ENCODE measurements at regions not wholly inside any gene's neighbourhood (a gene's known extent, or its start where the extent isn't known, plus 50 kb on each side); places are given as distances from the start of the nearest gene placed in this dataset.

- H3K9ac ChIP-seq (ENCODE audit: low read length) = peak overlapping the region; percentile 70
- H3K4me1 ChIP-seq (ENCODE audit: control insufficient read depth, insufficient read depth, low read length) = peaks cover 16% of the 10 kb centered on the region
- no peaks in the 10 kb centered on the region for H3K36me3 ChIP-seq (ENCODE audit: control insufficient read depth, insufficient read depth, low read length, severe bottlenecking)
- H3K27me3 ChIP-seq (replicated peaks; ENCODE audit: control insufficient read depth, insufficient read depth, low read length) = peaks cover 38% of the 10 kb centered on the region
- DNase-seq (ENCODE audit: low read depth) = peak; percentile 85
- peak overlapping the region; percentile 82 for H3K4me3 ChIP-seq (ENCODE audit: low read length)
- no peaks in the 10 kb centered on the region for H3K9me3 ChIP-seq (ENCODE audit: control insufficient read depth, low read length)
Observed at GRCh38 chr17:77887464-77888241, 70.8 kb upstream of the TNRC6C start.

DNA sequence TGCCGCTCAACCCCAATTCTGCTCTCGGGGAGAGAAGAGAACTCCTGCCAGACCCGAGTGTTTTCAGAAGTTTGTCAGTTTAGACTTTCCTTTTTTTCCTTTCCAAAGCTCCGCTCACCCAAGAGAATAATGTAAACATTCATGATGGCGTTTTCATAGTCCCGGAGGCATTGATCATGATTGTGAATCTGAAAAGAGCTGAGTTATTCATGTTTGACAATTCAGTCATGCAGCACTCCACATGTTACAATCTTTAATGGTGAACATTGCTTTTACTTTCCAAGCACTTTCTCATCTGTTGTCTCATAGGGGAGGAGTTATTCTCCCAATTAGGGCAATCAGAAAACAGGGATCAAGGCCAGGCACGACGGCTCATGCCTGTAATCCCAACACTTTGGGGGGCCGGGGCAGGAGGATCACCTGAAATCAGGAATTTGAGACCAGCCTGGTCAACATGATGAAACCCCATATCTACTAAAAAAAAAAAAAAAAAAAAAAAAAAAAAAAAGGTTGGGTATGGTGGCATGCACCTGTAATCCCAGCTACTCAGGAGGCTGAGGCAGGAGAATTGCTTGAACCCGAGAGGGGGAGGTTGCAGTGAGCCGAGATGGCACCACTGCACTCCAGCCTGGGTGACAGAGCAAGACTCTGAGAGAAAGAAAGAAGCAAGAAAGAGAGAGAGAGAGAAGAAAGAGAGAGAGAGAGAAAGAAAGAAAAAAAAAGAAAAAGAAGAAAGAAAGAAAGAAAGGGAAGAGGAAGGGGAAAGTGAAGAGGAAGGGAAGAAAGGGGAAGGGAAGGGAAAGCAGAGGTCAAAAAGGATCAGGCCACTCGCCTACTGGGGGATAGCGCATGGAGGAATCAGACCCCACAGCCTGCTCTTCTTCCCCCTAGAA, 70.0 kb upstream of the TNRC6C start:
- no peaks in the 10 kb centered on the region for H3K9me3 ChIP-seq (ENCODE audit: control insufficient read depth, low read length)
- no peak for DNase-seq (ENCODE audit: low read depth)
- peak overlapping the region; percentile 82 for H3K4me3 ChIP-seq (ENCODE audit: low read length)
- H3K36me3 ChIP-seq (ENCODE audit: control insufficient read depth, insufficient read depth, low read length, severe bottlenecking) = no peaks in the 10 kb centered on the region
- peak overlapping the region; percentile 70 for H3K9ac ChIP-seq (ENCODE audit: low read length)
- peaks cover 13% of the 10 kb centered on the region for H3K4me1 ChIP-seq (ENCODE audit: control insufficient read depth, insufficient read depth, low read length)
- H3K27me3 ChIP-seq (replicated peaks; ENCODE audit: control insufficient read depth, insufficient read depth, low read length) = peaks cover 45% of the 10 kb centered on the region

DNA sequence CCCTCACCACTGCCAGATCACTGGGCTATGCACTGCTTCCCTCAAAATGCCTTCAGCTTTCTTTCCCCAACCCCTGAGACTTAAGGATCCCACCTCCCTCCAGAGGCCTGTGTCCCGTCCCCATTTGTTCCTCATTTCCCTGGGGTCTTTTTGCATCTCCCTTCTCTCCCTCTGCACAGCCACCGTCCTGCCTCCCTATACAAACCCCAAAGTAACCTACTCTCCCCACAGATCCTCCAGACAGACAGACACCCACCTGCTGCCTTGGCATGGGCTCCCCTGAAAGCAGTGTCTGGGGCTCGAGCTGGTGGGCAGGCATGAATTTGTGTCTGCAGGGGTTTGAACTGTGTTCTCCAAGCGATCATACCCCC, 69.4 kb upstream of the TNRC6C start:
- Histone ChIP-seq H3K9me3 (ENCODE audit: control insufficient read depth, low read length) (no peaks in the 10 kb centered on the region), H3K36me3 (ENCODE audit: control insufficient read depth, insufficient read depth, low read length, severe bottlenecking) (no peaks in the 10 kb centered on the region), H3K27me3 (replicated peaks; ENCODE audit: control insufficient read depth, insufficient read depth, low read length) (peaks cover 51% of the 10 kb centered on the region), H3K4me1 (ENCODE audit: control insufficient read depth, insufficient read depth, low read length) (peaks cover 13% of the 10 kb centered on the region), H3K9ac (ENCODE audit: low read length) (no peak overlapping the region), H3K4me3 (ENCODE audit: low read length) (no peak overlapping the region)
- no peak for DNase-seq (ENCODE audit: low read depth)

- Histone ChIP-seq H3K9me3 (ENCODE audit: control insufficient read depth, low read length) (no peaks in the 10 kb centered on the region), H3K4me3 (ENCODE audit: low read length) (no peak overlapping the region), H3K4me1 (ENCODE audit: control insufficient read depth, insufficient read depth, low read length) (peaks cover 13% of the 10 kb centered on the region), H3K36me3 (ENCODE audit: control insufficient read depth, insufficient read depth, low read length, severe bottlenecking) (no peaks in the 10 kb centered on the region), H3K27me3 (replicated peaks; ENCODE audit: control insufficient read depth, insufficient read depth, low read length) (peaks cover 48% of the 10 kb centered on the region), H3K9ac (ENCODE audit: low read length) (no peak overlapping the region)
- no peak for DNase-seq (ENCODE audit: low read depth)
Observed at GRCh38 chr17:77889866-77890760, 68.4 kb upstream of the TNRC6C start.

GRCh38 chr17:77890771-77891170, 67.7 kb upstream of the TNRC6C start:
- no peak overlapping the region for H3K4me3 ChIP-seq (ENCODE audit: low read length)
- H3K4me1 ChIP-seq (ENCODE audit: control insufficient read depth, insufficient read depth, low read length) = peaks cover 13% of the 10 kb centered on the region
- H3K9me3 ChIP-seq (ENCODE audit: control insufficient read depth, low read length) = no peaks in the 10 kb centered on the region
- peaks cover 48% of the 10 kb centered on the region for H3K27me3 ChIP-seq (replicated peaks; ENCODE audit: control insufficient read depth, insufficient read depth, low read length)
- H3K9ac ChIP-seq (ENCODE audit: low read length) = no peak overlapping the region
- H3K36me3 ChIP-seq (ENCODE audit: control insufficient read depth, insufficient read depth, low read length, severe bottlenecking) = no peaks in the 10 kb centered on the region
- DNase-seq (ENCODE audit: low read depth) = no peak

DNA sequence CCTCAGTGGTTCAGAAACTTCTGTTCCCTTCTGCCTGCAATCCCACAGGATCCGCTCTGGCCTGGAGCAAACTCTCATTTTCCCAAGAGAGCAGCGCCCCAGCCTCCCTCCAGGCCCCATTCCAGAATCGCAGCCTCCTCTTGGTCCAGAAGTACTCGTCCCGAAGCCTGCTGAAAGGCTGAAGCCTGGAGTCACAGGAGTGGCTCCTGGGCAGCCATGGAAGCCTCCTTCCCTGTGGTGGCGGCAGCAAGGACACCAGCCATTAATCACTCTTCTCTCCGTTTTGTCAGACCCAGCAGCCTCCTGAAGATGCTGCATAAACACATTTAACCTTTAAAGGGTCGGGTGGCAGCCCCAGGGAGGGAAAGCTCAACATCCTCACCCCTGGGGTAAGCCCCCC, 66.9 kb upstream of the TNRC6C start:
- peaks cover 42% of the 10 kb centered on the region for H3K27me3 ChIP-seq (replicated peaks; ENCODE audit: control insufficient read depth, insufficient read depth, low read length)
- no peaks in the 10 kb centered on the region for H3K9me3 ChIP-seq (ENCODE audit: control insufficient read depth, low read length)
- H3K9ac ChIP-seq (ENCODE audit: low read length) = no peak overlapping the region
- no peak for DNase-seq (ENCODE audit: low read depth)
- H3K4me1 ChIP-seq (ENCODE audit: control insufficient read depth, insufficient read depth, low read length) = peaks cover 13% of the 10 kb centered on the region
- H3K36me3 ChIP-seq (ENCODE audit: control insufficient read depth, insufficient read depth, low read length, severe bottlenecking) = no peaks in the 10 kb centered on the region
- no peak overlapping the region for H3K4me3 ChIP-seq (ENCODE audit: low read length)

- Histone ChIP-seq H3K4me1 (ENCODE audit: control insufficient read depth, insufficient read depth, low read length) (peaks cover 13% of the 10 kb centered on the region), H3K9me3 (ENCODE audit: control insufficient read depth, low read length) (no peaks in the 10 kb centered on the region), H3K36me3 (ENCODE audit: control insufficient read depth, insufficient read depth, low read length, severe bottlenecking) (no peaks in the 10 kb centered on the region), H3K9ac (ENCODE audit: low read length) (no peak overlapping the region), H3K27me3 (replicated peaks; ENCODE audit: control insufficient read depth, insufficient read depth, low read length) (peaks cover 40% of the 10 kb centered on the region), H3K4me3 (ENCODE audit: low read length) (no peak overlapping the region)
- no peak for DNase-seq (ENCODE audit: low read depth)
Observed at GRCh38 chr17:77892031-77892430, 66.5 kb upstream of the TNRC6C start.

DNA sequence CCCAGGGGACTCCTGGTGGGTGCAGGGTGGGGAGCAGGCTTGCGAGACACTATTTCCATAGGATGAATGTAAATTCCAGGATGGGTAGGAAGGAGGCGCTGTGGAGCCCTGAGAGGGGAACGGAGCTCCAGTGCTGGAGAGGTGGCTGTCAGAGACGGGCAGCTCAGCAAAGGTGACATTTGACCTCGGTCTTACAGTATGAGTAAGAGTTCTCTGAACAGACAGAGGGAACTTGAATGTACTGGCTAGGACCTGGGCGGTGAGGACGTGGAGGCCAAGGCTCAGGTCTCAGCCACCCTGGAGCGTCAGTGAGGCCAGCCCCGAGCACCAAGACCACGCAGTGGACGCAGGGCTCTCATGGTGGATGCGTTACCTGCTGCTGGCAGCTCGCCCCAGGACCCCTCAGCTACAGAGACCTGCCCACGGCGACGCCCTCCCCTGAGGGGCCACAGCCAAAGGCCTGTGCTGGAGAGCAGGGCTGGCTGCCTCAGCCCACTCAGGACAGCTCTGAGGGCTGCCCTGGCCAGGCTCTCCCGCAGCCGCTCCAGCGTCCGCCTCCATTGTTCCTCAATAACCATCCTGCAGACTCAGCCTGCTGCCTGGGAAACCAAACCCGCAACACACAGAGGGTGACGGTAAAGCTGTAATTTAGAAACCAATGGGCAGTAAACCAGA, 65.9 kb upstream of the TNRC6C start:
- no peaks in the 10 kb centered on the region for H3K36me3 ChIP-seq (ENCODE audit: control insufficient read depth, insufficient read depth, low read length, severe bottlenecking)
- H3K9ac ChIP-seq (ENCODE audit: low read length) = no peak overlapping the region
- no peak overlapping the region for H3K4me3 ChIP-seq (ENCODE audit: low read length)
- H3K9me3 ChIP-seq (ENCODE audit: control insufficient read depth, low read length) = no peaks in the 10 kb centered on the region
- H3K27me3 ChIP-seq (replicated peaks; ENCODE audit: control insufficient read depth, insufficient read depth, low read length) = peaks cover 41% of the 10 kb centered on the region
- DNase-seq (ENCODE audit: low read depth) = no peak
- H3K4me1 ChIP-seq (ENCODE audit: control insufficient read depth, insufficient read depth, low read length) = peaks cover 8% of the 10 kb centered on the region

DNA sequence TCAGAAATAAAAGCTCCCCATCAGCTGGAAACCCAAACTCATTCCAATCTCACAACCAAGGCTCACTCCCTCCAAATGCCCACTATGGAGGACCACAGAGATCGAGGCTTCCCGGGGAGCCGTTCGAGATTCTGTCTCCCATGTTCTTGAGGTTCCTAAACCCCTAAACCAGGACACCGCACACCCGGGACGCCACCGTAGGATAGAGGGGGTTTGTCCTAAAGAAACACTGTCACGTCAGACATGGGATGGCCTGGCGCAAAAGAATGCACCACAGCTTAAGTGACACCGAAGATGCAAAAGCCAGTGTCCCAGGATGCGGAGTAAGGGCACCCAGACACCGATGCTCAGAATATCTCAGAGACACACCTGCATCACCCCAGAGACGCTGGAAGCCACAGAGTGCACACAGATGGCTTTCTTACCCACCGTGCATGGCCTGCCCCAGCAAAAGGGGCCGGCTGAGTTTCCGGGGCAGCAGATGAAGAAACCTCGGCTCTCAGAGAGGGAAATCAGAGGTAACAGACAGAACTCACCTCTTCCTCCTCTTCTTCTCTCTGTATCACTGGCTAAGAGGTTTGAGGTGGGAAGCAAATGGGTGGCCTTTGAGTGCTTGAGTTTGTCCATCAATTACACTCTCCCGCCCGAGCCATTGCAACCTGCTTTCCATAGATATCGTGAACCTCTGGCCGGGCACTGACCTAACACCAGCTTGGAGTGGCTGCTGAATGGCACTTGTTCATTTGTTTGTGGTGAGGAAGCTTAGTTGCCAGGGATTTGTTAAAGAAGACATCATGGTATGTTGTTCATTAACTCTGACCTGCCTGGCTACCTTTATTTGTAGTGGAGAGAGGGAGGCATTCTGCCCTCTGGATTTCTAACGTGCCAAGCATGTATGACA, 65.1 kb upstream of the TNRC6C start:
- H3K27me3 ChIP-seq (replicated peaks; ENCODE audit: control insufficient read depth, insufficient read depth, low read length) = peaks cover 49% of the 10 kb centered on the region
- no peaks in the 10 kb centered on the region for H3K9me3 ChIP-seq (ENCODE audit: control insufficient read depth, low read length)
- H3K4me1 ChIP-seq (ENCODE audit: control insufficient read depth, insufficient read depth, low read length) = no peaks in the 10 kb centered on the region
- no peak overlapping the region for H3K9ac ChIP-seq (ENCODE audit: low read length)
- no peak overlapping the region for H3K4me3 ChIP-seq (ENCODE audit: low read length)
- no peaks in the 10 kb centered on the region for H3K36me3 ChIP-seq (ENCODE audit: control insufficient read depth, insufficient read depth, low read length, severe bottlenecking)
- no peak for DNase-seq (ENCODE audit: low read depth)

Data from adipocyte (in vitro differentiated cells).